HepG2 (cell line): ENCODE measurements at regions not wholly inside any gene's neighbourhood (a gene's known extent, or its start where the extent isn't known, plus 50 kb on each side); places are given as distances from the start of the nearest gene placed in this dataset.

Experiments used
- ATAC-seq: fragments of 200-7000 bp; cut with Tn5 transposase; 3 replicates; pipeline ENCODE4 v1.9.1; 2020; ENCODE audit warnings: mild to moderate bottlenecking, moderate library complexity
- BruUV-seq: library from RNA; stranded (reverse); fragments of 400-500 nt; replicated peaks from 2 replicates; lab custom pipeline; 2021; lab: Mats Ljungman, UMichigan
- CTCF ChIA-PET: fragments of 300-600 bp; formaldehyde crosslinking; extraction: SDS; loops from one replicate; lab custom pipeline; 2021; ENCODE audit warnings: low total read pairs, inconsistent platforms, low intra/inter-chr PET ratio; lab: Yijun Ruan, JAX
- POLR2A ChIA-PET: fragments of 350-600 bp; sonication (Branson Sonifier 250); formaldehyde crosslinking; loops from one replicate; lab custom pipeline; 2020; ENCODE audit warnings: antibody characterized with exemption, inconsistent platforms; lab: Yijun Ruan, JAX
- DNase-seq: peaks from one replicate; pipeline ENCODE4 v3.0.0-alpha.2; 2015; ENCODE audit warnings: low spot score
- FAIRE-seq: peaks from 3 replicates; lab custom pipeline; 2011; peaks lifted over from hg19 to GRCh38; lab: Jason Lieb, UNC
- H2AFZ ChIP-seq: one replicate; pipeline ENCODE4 v1.6.1; 2011; ENCODE audit warnings: low read length, inconsistent platforms
- H3K27ac ChIP-seq: fragments of 300-600 bp; 3 replicates; pipeline ENCODE4 v1.8.0; 2011; ENCODE audit warnings: mixed run types, mild to moderate bottlenecking, mixed read lengths, low read length, inconsistent platforms; ENCODE audit not compliant: insufficient read depth; ENCODE audit errors: extremely low read length
- H3K27me3 ChIP-seq, 2 experiments: fragments of 200-600 bp in 1 of 2; 2 replicates in 1 of 2; 3 replicates in 1 of 2; pipeline versions ENCODE4 v1.6.0 to v1.8.0; 2011; ENCODE audit warnings: low read length in 2 of 2, mild to moderate bottlenecking in 2 of 2, moderate library complexity in 2 of 2, inconsistent platforms in 1 of 2; ENCODE audit not compliant: insufficient read depth in 2 of 2, control insufficient read depth in 1 of 2
- H3K36me3 ChIP-seq, 2 experiments: fragments of 200-600 bp in 1 of 2; replicated peaks in 1 of 2; 2 replicates in 1 of 2; 3 replicates in 1 of 2; pipeline versions ENCODE4 v1.5.1 to v1.8.0; 2011; ENCODE audit warnings: low read length in 2 of 2, inconsistent platforms in 1 of 2; ENCODE audit not compliant: insufficient read depth in 2 of 2, control insufficient read depth in 1 of 2
- H3K4me1 ChIP-seq: 2 replicates; pipeline ENCODE4 v1.5.1; 2012; ENCODE audit warnings: low read length, inconsistent platforms; ENCODE audit not compliant: insufficient read depth
- H3K4me2 ChIP-seq: 2 replicates; pipeline ENCODE4 v1.6.0; 2011; ENCODE audit warnings: low read depth, low read length, inconsistent platforms
- H3K4me3 ChIP-seq, 3 experiments: fragments of 200-600 bp in 1 of 3; sonication (generic), shearing (Covaris generic) in 1 of 3; replicated peaks in 1 of 3; 2 replicates each; pipeline ENCODE4 v1.5.1; 2011 to 2016; ENCODE audit warnings: low read length in 3 of 3, inconsistent platforms in 2 of 3, low read depth in 2 of 3, mild to moderate bottlenecking in 2 of 3, control low read depth in 1 of 3, mixed read lengths in 1 of 3; ENCODE audit not compliant: insufficient read depth in 1 of 3
- H3K79me2 ChIP-seq: one replicate; pipeline ENCODE4 v1.6.1; 2011; ENCODE audit warnings: low read length, inconsistent platforms; ENCODE audit not compliant: insufficient read depth
- H3K9ac ChIP-seq: 2 replicates; pipeline ENCODE4 v1.6.0; 2011; ENCODE audit warnings: mild to moderate bottlenecking, low read depth, low read length, inconsistent platforms; ENCODE audit not compliant: insufficient read depth
- H3K9me3 ChIP-seq: 2 replicates; pipeline ENCODE4 v1.5.1; 2012; ENCODE audit warnings: mild to moderate bottlenecking, low read length
- H4K20me1 ChIP-seq: 2 replicates; pipeline ENCODE4 v1.6.0; 2011; ENCODE audit warnings: inconsistent platforms, mild to moderate bottlenecking, low read length, moderate library complexity; ENCODE audit not compliant: insufficient read depth
- ATF5 ChIP-seq: sonication (generic); formaldehyde crosslinking; IDR thresholded peaks from 2 replicates; pipeline ENCODE4 v1.4.0; 2020; ENCODE audit warnings: mild to moderate bottlenecking, low read depth, missing genetic modification reagents
- DPF2 ChIP-seq: sonication (generic); formaldehyde crosslinking; IDR thresholded peaks from 2 replicates; pipeline ENCODE4 v1.4.0; 2020; ENCODE audit warnings: mild to moderate bottlenecking, low read depth, missing genetic modification reagents, borderline replicate concordance
- HMGA1 ChIP-seq: sonication (generic); formaldehyde crosslinking; conservative IDR thresholded peaks from 2 replicates; pipeline ENCODE4 v1.4.0; 2020; ENCODE audit warnings: missing genetic modification reagents
- KLF11 ChIP-seq: IDR thresholded peaks from 2 replicates; pipeline ENCODE4 v1.6.1; 2016; ENCODE audit warnings: missing compliant biosample characterization
- NAIF1 ChIP-seq: sonication (generic); formaldehyde crosslinking; IDR thresholded peaks from 2 replicates; pipeline ENCODE4 v1.5.0; 2020; ENCODE audit warnings: mild to moderate bottlenecking, missing genetic modification reagents, borderline replicate concordance
- RORA ChIP-seq: sonication (generic); formaldehyde crosslinking; IDR thresholded peaks from 2 replicates; pipeline ENCODE4 v1.5.0; 2020; ENCODE audit warnings: mild to moderate bottlenecking, missing genetic modification reagents, moderate library complexity
- SMAD9 ChIP-seq: sonication (generic); formaldehyde crosslinking; IDR thresholded peaks from 2 replicates; pipeline ENCODE4 v1.5.1; 2020; ENCODE audit warnings: mild to moderate bottlenecking, missing genetic modification reagents
- ZNF329 ChIP-seq: sonication (generic); formaldehyde crosslinking; IDR thresholded peaks from 2 replicates; pipeline ENCODE4 v1.9.0; 2021; ENCODE audit warnings: low read depth, mild to moderate bottlenecking, missing genetic modification reagents
- ZNF33B ChIP-seq: sonication (generic); formaldehyde crosslinking; IDR thresholded peaks from 2 replicates; pipeline ENCODE4 v1.5.1; 2020; ENCODE audit warnings: mild to moderate bottlenecking, missing genetic modification reagents
- ZNF354B ChIP-seq: sonication (generic); formaldehyde crosslinking; IDR thresholded peaks from 2 replicates; pipeline ENCODE4 v1.8.0; 2022; ENCODE audit warnings: mild to moderate bottlenecking, missing genetic modification reagents
- ZNF616 ChIP-seq: sonication (generic); formaldehyde crosslinking; IDR thresholded peaks from 2 replicates; pipeline ENCODE4 v1.5.0; 2020; ENCODE audit warnings: low read depth, mild to moderate bottlenecking, missing genetic modification reagents
- ZNF644 ChIP-seq: IDR thresholded peaks from 2 replicates; pipeline ENCODE4 v1.6.1; 2016; ENCODE audit warnings: low read depth
- ZNF660 ChIP-seq: sonication (generic); formaldehyde crosslinking; IDR thresholded peaks from 2 replicates; pipeline ENCODE4 v1.5.1; 2020; ENCODE audit warnings: mild to moderate bottlenecking, low read depth, missing genetic modification reagents, borderline replicate concordance
- ZNF83 ChIP-seq: sonication (generic); formaldehyde crosslinking; IDR thresholded peaks from 2 replicates; pipeline ENCODE4 v1.4.0; 2020; ENCODE audit warnings: missing genetic modification reagents, mild to moderate bottlenecking, borderline replicate concordance
- WGBS: methylation state at CpG from one replicate; pipeline ENCODE4 v1.1.6; 2017; ENCODE audit warnings: low lambda C conversion rate; 5-methylcytosine and 5-hydroxymethylcytosine counted together
- in situ Hi-C: cut with HindIII; loops from 2 replicates; pipeline ENCODE4 v1.10.0; 2017; ENCODE audit warnings: low pct_unique_long_range_greater_than_20kb; ENCODE audit not compliant: extremely low pct_ligation_motif_present
- intact Hi-C: fragments of 100-400 bp; cut with micrococcal nuclease; formaldehyde crosslinking; loops from one replicate; pipeline ENCODE4 v1.10.0; 2022; ENCODE audit not compliant: unreplicated experiment

DNA sequence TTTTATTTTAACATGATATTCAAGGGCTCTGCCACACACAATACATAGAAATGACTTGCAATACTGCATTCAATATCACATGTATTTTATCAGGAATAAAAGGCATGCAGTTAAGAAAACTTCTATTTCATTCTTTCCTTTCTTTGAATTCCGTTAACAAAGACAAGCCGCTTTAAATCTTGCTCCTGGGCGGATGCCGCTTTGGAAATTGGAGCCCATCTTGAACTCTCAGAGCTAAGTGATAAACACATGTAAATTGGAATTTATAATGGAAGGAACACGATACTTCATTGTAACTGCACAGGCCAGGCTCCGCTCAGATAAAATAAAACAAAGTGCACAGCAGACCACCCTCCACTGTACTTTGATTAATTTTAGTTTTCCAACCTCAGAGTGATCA, 774.5 kb upstream of the COBL start:
- in situ Hi-C loops (no loop called here), intact Hi-C loops (no loop called here)
- Histone ChIP-seq H4K20me1 (no peaks in the 10 kb centered on the region), H3K4me2 (no peak overlapping the region), H3K4me1 (no peaks in the 10 kb centered on the region), H3K27ac (no peak overlapping the region), H3K27me3 (no peaks in the 10 kb centered on the region), H3K36me3 (no peaks in the 10 kb centered on the region), H3K9me3 (no peaks in the 10 kb centered on the region), H3K79me2 (no peaks in the 10 kb centered on the region), H3K9ac (no peak overlapping the region), H2AFZ (no peak overlapping the region), H3K4me3 (no peak overlapping the region)
- FAIRE-seq (no peak), DNase-seq (no peak), ATAC-seq (no peak)
- no peak for TF ChIP-seq RORA (CRISPR knock-in tag)
- no peak for TF ChIP-seq ATF5 (CRISPR knock-in tag)
- TF ChIP-seq HMGA1 (CRISPR knock-in tag) = no peak
- TF ChIP-seq SMAD9 (CRISPR knock-in tag) = no peak
- TF ChIP-seq ZNF83 = no peak
- no peak for TF ChIP-seq ZNF644 (CRISPR knock-in tag)
- TF ChIP-seq DPF2 (CRISPR knock-in tag) = no peak
- TF ChIP-seq ZNF33B = no peak
- TF ChIP-seq NAIF1 (CRISPR knock-in tag) = no peak
- TF ChIP-seq KLF11 = no peak
- TF ChIP-seq ZNF354B (CRISPR knock-in tag) = no peak
- TF ChIP-seq ZNF660 = no peak
- no peak for TF ChIP-seq ZNF616 (CRISPR knock-in tag)
- TF ChIP-seq ZNF329 (CRISPR knock-in tag) = no peak
- ChIA-PET CTCF (no interaction called here), POLR2A (no interaction called here)
- 49% methylated on average over 6 of the region's 6 CpGs for WGBS
- BruUV-seq = no TSS peak
